WTC11 (cell line): ENCODE measurements at regions not wholly inside any gene's neighbourhood (a gene's known extent, or its start where the extent isn't known, plus 50 kb on each side); places are given as distances from the start of the nearest gene placed in this dataset.

Experiments
- ATAC-seq: fragments of 200-7000 bp; cut with Tn5 transposase; 2 replicates; pipeline ENCODE4 v1.10.0; 2021; ENCODE audit warnings: mild to moderate bottlenecking, moderate library complexity
- CTCF ChIA-PET: fragments of 300-600 bp; sonication (Branson Sonifier 250); formaldehyde crosslinking; loops from one replicate; lab custom pipeline; 2021; ENCODE audit warnings: antibody characterized with exemption; lab: Charles Lee
- POLR2A ChIA-PET: fragments of 350-600 bp; sonication (Branson Sonifier 250); formaldehyde crosslinking; loops from one replicate; lab custom pipeline; 2021; ENCODE audit warnings: antibody characterized with exemption; lab: Charles Lee
- DNase-seq: peaks from one replicate; pipeline ENCODE4 v3.0.0; 2021; ENCODE audit warnings: low spot score
- H3K27ac Mint-ChIP-seq: 2 replicates; pipeline ENCODE4 v1.8.0; 2021; ENCODE audit warnings: mixed read lengths
- H3K27me3 Mint-ChIP-seq: 2 replicates; pipeline ENCODE4 v1.8.0; 2021; ENCODE audit warnings: low read depth, mild to moderate bottlenecking, moderate library complexity, mixed read lengths
- H3K36me3 Mint-ChIP-seq: 2 replicates; pipeline ENCODE4 v1.8.0; 2021; ENCODE audit warnings: mixed read lengths
- H3K4me1 Mint-ChIP-seq: 2 replicates; pipeline ENCODE4 v1.8.0; 2022; ENCODE audit warnings: mixed read lengths
- H3K4me3 Mint-ChIP-seq: 2 replicates; pipeline ENCODE4 v1.8.0; 2021; ENCODE audit warnings: mild to moderate bottlenecking, moderate library complexity, mixed read lengths
- H3K9me3 Mint-ChIP-seq: 2 replicates; pipeline ENCODE4 v1.8.0; 2021; ENCODE audit warnings: mixed read lengths
- CBFB ChIP-seq: sonication (generic); formaldehyde crosslinking; IDR thresholded peaks from 2 replicates; pipeline ENCODE4 v1.8.1; 2022; ENCODE audit warnings: mild to moderate bottlenecking, low read depth, missing genetic modification reagents
- ELF4 ChIP-seq: sonication (generic); formaldehyde crosslinking; IDR thresholded peaks from 2 replicates; pipeline ENCODE4 v1.8.1; 2022; ENCODE audit warnings: low read depth, mild to moderate bottlenecking, moderate library complexity, missing genetic modification reagents
- FOXK1 ChIP-seq: sonication (generic); formaldehyde crosslinking; IDR thresholded peaks from 2 replicates; pipeline ENCODE4 v1.8.0; 2022; ENCODE audit warnings: mild to moderate bottlenecking, moderate library complexity, missing genetic modification reagents
- FOXP1 ChIP-seq: sonication (generic); formaldehyde crosslinking; IDR thresholded peaks from 2 replicates; pipeline ENCODE4 v1.8.0; 2022; ENCODE audit warnings: missing genetic modification reagents, mild to moderate bottlenecking, moderate library complexity, borderline replicate concordance
- GRHL2 ChIP-seq: fragments of 250-450 bp; sonication (Bioruptor Pico); IDR thresholded peaks from 2 replicates; pipeline ENCODE4 v1.8.0; 2022; ENCODE audit warnings: mild to moderate bottlenecking, moderate library complexity; ENCODE audit not compliant: insufficient replicate concordance, severe bottlenecking
- GTF2I ChIP-seq: fragments of 250-450 bp; sonication (Bioruptor Pico); conservative IDR thresholded peaks from 2 replicates; pipeline ENCODE4 v1.4.0; 2021; ENCODE audit warnings: mild to moderate bottlenecking
- HMGA2 ChIP-seq: fragments of 250-450 bp; sonication (Bioruptor Pico); IDR thresholded peaks from 2 replicates; pipeline ENCODE4 v1.4.0; 2021; ENCODE audit warnings: mild to moderate bottlenecking, moderate library complexity
- KAT7 ChIP-seq: sonication (generic); formaldehyde crosslinking; IDR thresholded peaks from 2 replicates; pipeline ENCODE4 v1.8.1; 2023; ENCODE audit warnings: missing genetic modification reagents, mild to moderate bottlenecking, borderline replicate concordance
- MXD4 ChIP-seq: fragments of 250-450 bp; sonication (Bioruptor Pico); IDR thresholded peaks from 2 replicates; pipeline ENCODE4 v1.8.0; 2021; ENCODE audit warnings: mild to moderate bottlenecking, moderate library complexity, borderline replicate concordance
- NFE2L1 ChIP-seq: sonication (generic); formaldehyde crosslinking; IDR thresholded peaks from 2 replicates; pipeline ENCODE4 v1.8.1; 2023; ENCODE audit warnings: missing genetic modification reagents
- SMAD3 ChIP-seq: sonication (generic); formaldehyde crosslinking; IDR thresholded peaks from 2 replicates; pipeline ENCODE4 v1.8.0; 2022; ENCODE audit warnings: missing genetic modification reagents, mild to moderate bottlenecking, borderline replicate concordance
- ZNF121 ChIP-seq: sonication (generic); formaldehyde crosslinking; IDR thresholded peaks from 2 replicates; pipeline ENCODE4 v1.8.0; 2023; ENCODE audit warnings: missing genetic modification reagents
- ZNF138 ChIP-seq: sonication (generic); formaldehyde crosslinking; conservative IDR thresholded peaks from 2 replicates; pipeline ENCODE4 v1.8.1; 2022; ENCODE audit warnings: mild to moderate bottlenecking, moderate library complexity, missing genetic modification reagents
- ZNF423 ChIP-seq: fragments of 250-450 bp; sonication (Bioruptor Pico); IDR thresholded peaks from 2 replicates; pipeline ENCODE4 v2.1.2; 2022; ENCODE audit warnings: mild to moderate bottlenecking, moderate library complexity
- TF ChIP-seq, protein P1 (sequence below): fragments of 250-450 bp; sonication (Bioruptor Pico); IDR thresholded peaks from 2 replicates; pipeline ENCODE4 v1.9.0; 2021; ENCODE audit warnings: mild to moderate bottlenecking, borderline replicate concordance
- TF ChIP-seq, protein P2 (sequence below): sonication (generic); formaldehyde crosslinking; conservative IDR thresholded peaks from 2 replicates; pipeline ENCODE4 v1.8.1; 2023; ENCODE audit warnings: mild to moderate bottlenecking, low read depth, missing genetic modification reagents, moderate library complexity
- TF ChIP-seq, protein P3 (sequence below): sonication (generic); formaldehyde crosslinking; IDR thresholded peaks from 2 replicates; pipeline ENCODE4 v1.8.0; 2022; ENCODE audit warnings: mild to moderate bottlenecking, missing genetic modification reagents
- TF ChIP-seq, protein P4 (sequence below): sonication (generic); formaldehyde crosslinking; IDR thresholded peaks from 2 replicates; pipeline ENCODE4 v1.8.0; 2023; ENCODE audit warnings: missing genetic modification reagents

DNA sequence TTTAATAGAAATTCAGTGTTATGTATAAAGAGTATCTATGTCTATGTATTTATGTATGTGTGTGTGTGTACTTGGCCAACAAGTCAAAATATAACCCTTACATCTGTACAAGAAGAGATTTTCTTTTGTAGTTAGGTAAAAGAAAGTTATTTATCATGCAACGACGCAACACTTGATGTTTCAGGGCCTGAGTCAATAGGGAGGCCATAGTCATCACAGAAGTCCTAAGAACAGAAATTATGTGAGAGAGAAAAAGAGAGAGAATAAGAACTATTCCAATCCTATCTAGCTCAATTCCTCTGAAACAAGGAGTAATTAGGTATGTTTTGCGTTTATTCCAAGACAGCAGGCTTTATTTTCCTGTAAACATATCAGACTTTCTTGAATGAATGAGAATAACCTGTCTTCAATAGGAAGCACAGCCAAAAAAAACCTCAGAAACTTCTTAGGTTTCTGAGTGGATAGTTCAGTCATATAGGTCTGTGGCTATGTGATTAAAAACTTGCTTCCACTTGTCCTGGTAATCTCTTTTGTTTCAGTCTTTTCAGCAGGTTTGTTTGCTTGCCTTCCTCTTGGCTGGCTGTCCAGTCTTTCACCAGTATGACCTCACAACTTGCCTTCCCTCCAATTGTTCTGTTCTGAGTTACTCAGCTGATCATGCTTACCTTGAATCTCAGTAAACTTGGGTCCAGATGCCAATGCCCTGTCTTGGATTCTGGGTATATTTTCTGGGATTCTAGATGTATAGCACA lies 382.4 kb upstream of the GBE1 start (continued):
- TF ChIP-seq, protein P1, sequence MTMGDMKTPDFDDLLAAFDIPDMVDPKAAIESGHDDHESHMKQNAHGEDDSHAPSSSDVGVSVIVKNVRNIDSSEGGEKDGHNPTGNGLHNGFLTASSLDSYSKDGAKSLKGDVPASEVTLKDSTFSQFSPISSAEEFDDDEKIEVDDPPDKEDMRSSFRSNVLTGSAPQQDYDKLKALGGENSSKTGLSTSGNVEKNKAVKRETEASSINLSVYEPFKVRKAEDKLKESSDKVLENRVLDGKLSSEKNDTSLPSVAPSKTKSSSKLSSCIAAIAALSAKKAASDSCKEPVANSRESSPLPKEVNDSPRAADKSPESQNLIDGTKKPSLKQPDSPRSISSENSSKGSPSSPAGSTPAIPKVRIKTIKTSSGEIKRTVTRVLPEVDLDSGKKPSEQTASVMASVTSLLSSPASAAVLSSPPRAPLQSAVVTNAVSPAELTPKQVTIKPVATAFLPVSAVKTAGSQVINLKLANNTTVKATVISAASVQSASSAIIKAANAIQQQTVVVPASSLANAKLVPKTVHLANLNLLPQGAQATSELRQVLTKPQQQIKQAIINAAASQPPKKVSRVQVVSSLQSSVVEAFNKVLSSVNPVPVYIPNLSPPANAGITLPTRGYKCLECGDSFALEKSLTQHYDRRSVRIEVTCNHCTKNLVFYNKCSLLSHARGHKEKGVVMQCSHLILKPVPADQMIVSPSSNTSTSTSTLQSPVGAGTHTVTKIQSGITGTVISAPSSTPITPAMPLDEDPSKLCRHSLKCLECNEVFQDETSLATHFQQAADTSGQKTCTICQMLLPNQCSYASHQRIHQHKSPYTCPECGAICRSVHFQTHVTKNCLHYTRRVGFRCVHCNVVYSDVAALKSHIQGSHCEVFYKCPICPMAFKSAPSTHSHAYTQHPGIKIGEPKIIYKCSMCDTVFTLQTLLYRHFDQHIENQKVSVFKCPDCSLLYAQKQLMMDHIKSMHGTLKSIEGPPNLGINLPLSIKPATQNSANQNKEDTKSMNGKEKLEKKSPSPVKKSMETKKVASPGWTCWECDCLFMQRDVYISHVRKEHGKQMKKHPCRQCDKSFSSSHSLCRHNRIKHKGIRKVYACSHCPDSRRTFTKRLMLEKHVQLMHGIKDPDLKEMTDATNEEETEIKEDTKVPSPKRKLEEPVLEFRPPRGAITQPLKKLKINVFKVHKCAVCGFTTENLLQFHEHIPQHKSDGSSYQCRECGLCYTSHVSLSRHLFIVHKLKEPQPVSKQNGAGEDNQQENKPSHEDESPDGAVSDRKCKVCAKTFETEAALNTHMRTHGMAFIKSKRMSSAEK, result no peak
- TF ChIP-seq ZNF121 (no peak), NFE2L1 (CRISPR knock-in tag) (no peak), MXD4 (CRISPR knock-in tag) (no peak), GRHL2 (CRISPR knock-in tag) (no peak)

DNA sequence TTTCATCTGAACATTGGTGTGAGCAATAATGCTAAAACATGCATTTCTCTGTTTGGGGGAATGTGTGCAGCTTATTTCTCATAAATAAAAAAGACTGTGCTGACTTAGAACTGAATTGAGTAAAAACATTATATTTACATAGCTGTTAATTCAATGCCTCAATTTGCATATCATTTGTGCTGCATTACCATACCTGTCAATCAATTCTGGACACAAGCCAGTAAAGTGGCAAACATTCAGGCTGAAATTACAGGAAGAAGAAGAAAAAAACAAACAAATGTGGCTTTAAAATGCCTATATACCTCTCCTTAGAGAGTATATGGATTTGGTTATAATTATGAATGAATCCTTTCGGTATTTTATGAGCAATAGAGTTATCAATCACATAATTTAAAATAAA lies 380.1 kb upstream of the GBE1 start:
- CTCF ChIA-PET, result no interaction called here
- DNase-seq (no peak), ATAC-seq (no peak)
- Mint-ChIP-seq H3K9me3 (peaks cover 13% of the 10 kb centered on the region), H3K4me1 (peaks cover 2% of the 10 kb centered on the region; the same call in 1 of the 2 replicates), H3K27me3 (no peaks in the 10 kb centered on the region), H3K36me3 (peaks cover 8% of the 10 kb centered on the region; the same call in 1 of the 2 replicates), H3K27ac (no peak overlapping the region), H3K4me3 (no peak overlapping the region)
- TF ChIP-seq, protein P2, sequence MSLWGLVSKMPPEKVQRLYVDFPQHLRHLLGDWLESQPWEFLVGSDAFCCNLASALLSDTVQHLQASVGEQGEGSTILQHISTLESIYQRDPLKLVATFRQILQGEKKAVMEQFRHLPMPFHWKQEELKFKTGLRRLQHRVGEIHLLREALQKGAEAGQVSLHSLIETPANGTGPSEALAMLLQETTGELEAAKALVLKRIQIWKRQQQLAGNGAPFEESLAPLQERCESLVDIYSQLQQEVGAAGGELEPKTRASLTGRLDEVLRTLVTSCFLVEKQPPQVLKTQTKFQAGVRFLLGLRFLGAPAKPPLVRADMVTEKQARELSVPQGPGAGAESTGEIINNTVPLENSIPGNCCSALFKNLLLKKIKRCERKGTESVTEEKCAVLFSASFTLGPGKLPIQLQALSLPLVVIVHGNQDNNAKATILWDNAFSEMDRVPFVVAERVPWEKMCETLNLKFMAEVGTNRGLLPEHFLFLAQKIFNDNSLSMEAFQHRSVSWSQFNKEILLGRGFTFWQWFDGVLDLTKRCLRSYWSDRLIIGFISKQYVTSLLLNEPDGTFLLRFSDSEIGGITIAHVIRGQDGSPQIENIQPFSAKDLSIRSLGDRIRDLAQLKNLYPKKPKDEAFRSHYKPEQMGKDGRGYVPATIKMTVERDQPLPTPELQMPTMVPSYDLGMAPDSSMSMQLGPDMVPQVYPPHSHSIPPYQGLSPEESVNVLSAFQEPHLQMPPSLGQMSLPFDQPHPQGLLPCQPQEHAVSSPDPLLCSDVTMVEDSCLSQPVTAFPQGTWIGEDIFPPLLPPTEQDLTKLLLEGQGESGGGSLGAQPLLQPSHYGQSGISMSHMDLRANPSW (CRISPR knock-in tag), result no peak
- TF ChIP-seq GRHL2 (CRISPR knock-in tag), result no peak
- no peak for TF ChIP-seq GTF2I (CRISPR knock-in tag)
- no peak for TF ChIP-seq SMAD3 (CRISPR knock-in tag)
- no peak for TF ChIP-seq HMGA2 (CRISPR knock-in tag)
- no peak for TF ChIP-seq FOXK1 (CRISPR knock-in tag)
- no peak for TF ChIP-seq ZNF138 (CRISPR knock-in tag)
- TF ChIP-seq CBFB (CRISPR knock-in tag), result no peak
- TF ChIP-seq ELF4 (CRISPR knock-in tag), result no peak
- no peak for TF ChIP-seq FOXP1 (CRISPR knock-in tag)
- TF ChIP-seq, protein P3, sequence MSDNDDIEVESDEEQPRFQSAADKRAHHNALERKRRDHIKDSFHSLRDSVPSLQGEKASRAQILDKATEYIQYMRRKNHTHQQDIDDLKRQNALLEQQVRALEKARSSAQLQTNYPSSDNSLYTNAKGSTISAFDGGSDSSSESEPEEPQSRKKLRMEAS (CRISPR knock-in tag), result no peak
- no peak for TF ChIP-seq KAT7 (CRISPR knock-in tag)
- TF ChIP-seq ZNF423 (CRISPR knock-in tag), result no peak
- TF ChIP-seq, protein P4, sequence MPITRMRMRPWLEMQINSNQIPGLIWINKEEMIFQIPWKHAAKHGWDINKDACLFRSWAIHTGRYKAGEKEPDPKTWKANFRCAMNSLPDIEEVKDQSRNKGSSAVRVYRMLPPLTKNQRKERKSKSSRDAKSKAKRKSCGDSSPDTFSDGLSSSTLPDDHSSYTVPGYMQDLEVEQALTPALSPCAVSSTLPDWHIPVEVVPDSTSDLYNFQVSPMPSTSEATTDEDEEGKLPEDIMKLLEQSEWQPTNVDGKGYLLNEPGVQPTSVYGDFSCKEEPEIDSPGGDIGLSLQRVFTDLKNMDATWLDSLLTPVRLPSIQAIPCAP (CRISPR knock-in tag), result no peak
- POLR2A ChIA-PET, result no interaction called here
